Fibroblast of lung (primary cell): ENCODE measurements at regions not wholly inside any gene's neighbourhood (a gene's known extent, or its start where the extent isn't known, plus 50 kb on each side); places are given as distances from the start of the nearest gene placed in this dataset.

Experiments
- EZH2 ChIP-seq: IDR thresholded peaks from 2 replicates; pipeline ENCODE4 v1.5.1; 2012; ENCODE audit warnings: low read length, control low read depth, mild to moderate bottlenecking; ENCODE audit errors: missing control alignments
- TF ChIP-seq, protein P1 (sequence below), 2 donors: IDR thresholded peaks in 1 of 2; conservative IDR thresholded peaks in 1 of 2; 1 replicate in 1 of 2; 2 replicates in 1 of 2; pipeline ENCODE4 v1.5.1; 2011 to 2012; ENCODE audit warnings: low read length in 2 of 2, control low read depth in 1 of 2, inconsistent platforms in 1 of 2, low read depth in 1 of 2, mild to moderate bottlenecking in 1 of 2

- TF ChIP-seq, protein P1, sequence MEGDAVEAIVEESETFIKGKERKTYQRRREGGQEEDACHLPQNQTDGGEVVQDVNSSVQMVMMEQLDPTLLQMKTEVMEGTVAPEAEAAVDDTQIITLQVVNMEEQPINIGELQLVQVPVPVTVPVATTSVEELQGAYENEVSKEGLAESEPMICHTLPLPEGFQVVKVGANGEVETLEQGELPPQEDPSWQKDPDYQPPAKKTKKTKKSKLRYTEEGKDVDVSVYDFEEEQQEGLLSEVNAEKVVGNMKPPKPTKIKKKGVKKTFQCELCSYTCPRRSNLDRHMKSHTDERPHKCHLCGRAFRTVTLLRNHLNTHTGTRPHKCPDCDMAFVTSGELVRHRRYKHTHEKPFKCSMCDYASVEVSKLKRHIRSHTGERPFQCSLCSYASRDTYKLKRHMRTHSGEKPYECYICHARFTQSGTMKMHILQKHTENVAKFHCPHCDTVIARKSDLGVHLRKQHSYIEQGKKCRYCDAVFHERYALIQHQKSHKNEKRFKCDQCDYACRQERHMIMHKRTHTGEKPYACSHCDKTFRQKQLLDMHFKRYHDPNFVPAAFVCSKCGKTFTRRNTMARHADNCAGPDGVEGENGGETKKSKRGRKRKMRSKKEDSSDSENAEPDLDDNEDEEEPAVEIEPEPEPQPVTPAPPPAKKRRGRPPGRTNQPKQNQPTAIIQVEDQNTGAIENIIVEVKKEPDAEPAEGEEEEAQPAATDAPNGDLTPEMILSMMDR (conservative IDR thresholded peaks at IDR 0.05 in 1 of 2, IDR thresholded peaks at IDR 0.05 in 1 of 2; ENCODE audit: low read depth in 1 of 2, low read length in 2 of 2): no peak
- TF ChIP-seq EZH2: no peak
Measured at GRCh38 chr6:8644306-8644705, 209.0 kb upstream of the SLC35B3 start.
